ENCODE measurements at regions not wholly inside any gene's neighbourhood (a gene's known extent, or its start where the extent isn't known, plus 50 kb on each side); places are given as distances from the start of the nearest gene placed in this dataset.

DNA sequence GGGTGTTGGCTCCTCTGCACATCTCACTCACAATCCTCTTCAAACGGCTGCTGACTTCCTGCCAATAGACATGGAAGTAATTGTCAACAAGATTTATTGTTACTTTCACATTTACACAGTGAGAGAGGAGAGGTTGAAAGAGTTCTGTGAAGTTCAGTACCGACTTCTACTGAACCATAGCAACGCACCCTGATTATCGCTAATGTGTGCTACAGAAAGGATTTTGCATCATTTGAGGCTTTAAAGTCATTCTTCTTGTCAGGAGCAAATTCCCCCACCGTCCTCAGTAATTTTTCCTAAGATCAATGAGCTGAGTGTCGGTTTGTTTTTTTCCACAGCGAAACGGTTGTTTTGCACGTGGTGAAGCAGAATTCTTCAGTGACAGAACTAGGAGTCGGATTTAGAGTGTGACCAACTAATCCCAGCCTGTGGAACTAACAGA lies 361.0 kb downstream of the ADGRL2 start:
- TF ChIP-seq, protein P1, sequence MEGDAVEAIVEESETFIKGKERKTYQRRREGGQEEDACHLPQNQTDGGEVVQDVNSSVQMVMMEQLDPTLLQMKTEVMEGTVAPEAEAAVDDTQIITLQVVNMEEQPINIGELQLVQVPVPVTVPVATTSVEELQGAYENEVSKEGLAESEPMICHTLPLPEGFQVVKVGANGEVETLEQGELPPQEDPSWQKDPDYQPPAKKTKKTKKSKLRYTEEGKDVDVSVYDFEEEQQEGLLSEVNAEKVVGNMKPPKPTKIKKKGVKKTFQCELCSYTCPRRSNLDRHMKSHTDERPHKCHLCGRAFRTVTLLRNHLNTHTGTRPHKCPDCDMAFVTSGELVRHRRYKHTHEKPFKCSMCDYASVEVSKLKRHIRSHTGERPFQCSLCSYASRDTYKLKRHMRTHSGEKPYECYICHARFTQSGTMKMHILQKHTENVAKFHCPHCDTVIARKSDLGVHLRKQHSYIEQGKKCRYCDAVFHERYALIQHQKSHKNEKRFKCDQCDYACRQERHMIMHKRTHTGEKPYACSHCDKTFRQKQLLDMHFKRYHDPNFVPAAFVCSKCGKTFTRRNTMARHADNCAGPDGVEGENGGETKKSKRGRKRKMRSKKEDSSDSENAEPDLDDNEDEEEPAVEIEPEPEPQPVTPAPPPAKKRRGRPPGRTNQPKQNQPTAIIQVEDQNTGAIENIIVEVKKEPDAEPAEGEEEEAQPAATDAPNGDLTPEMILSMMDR (IDR thresholded peaks at IDR 0.05), result no peak
- TF ChIP-seq POLR2A (IDR thresholded peaks at IDR 0.05), result no peak

Data from upper lobe of left lung (tissue), 4 donors.